IMR-90 (cell line): ENCODE measurements at regions not wholly inside any gene's neighbourhood (a gene's known extent, or its start where the extent isn't known, plus 50 kb on each side); places are given as distances from the start of the nearest gene placed in this dataset.

Experiments used
- ATAC-seq: fragments of 200-7000 bp; cut with Tn5 transposase; 2 replicates; pipeline ENCODE4 v1.9.1; 2020; ENCODE audit warnings: low read depth, mild to moderate bottlenecking, moderate library complexity
- BruUV-seq: library from RNA; stranded (reverse); fragments of 400-500 nt; replicated peaks from 2 replicates; lab custom pipeline; 2021; lab: Mats Ljungman, UMichigan
- CTCF ChIA-PET: fragments of 300-600 bp; formaldehyde crosslinking; extraction: SDS; loops from one replicate; lab custom pipeline; 2021; ENCODE audit warnings: antibody characterized with exemption; lab: Yijun Ruan, JAX
- POLR2A ChIA-PET: fragments of 300-600 bp; sonication (Branson Sonifier 250); formaldehyde crosslinking; loops from one replicate; lab custom pipeline; 2022; ENCODE audit warnings: antibody characterized with exemption; ENCODE audit not compliant: unreplicated experiment; lab: Charles Lee
- DNase-seq: peaks from one replicate; pipeline ENCODE4 v3.0.0; 2013
- H2AFZ ChIP-seq: replicated peaks from 2 replicates; pipeline ENCODE3; 2013; ENCODE audit warnings: low read length, mild to moderate bottlenecking; ENCODE audit not compliant: poor library complexity
- H2AK5ac ChIP-seq: 2 replicates; pipeline ENCODE4 v1.6.1; 2013; ENCODE audit warnings: low read depth, low read length, inconsistent platforms
- H2AK9ac ChIP-seq: replicated peaks from 2 replicates; pipeline ENCODE3; 2013; ENCODE audit warnings: mild to moderate bottlenecking, low read depth, low read length, moderate library complexity; ENCODE audit not compliant: poor library complexity
- H2BK120ac ChIP-seq: 2 replicates; pipeline ENCODE4 v1.6.1; 2013; ENCODE audit warnings: low read depth, low read length, inconsistent platforms
- H2BK15ac ChIP-seq: 3 replicates; pipeline ENCODE4 v1.6.1; 2013; ENCODE audit warnings: low read depth, low read length, inconsistent platforms
- H2BK20ac ChIP-seq: 2 replicates; pipeline ENCODE4 v1.6.1; 2013; ENCODE audit warnings: low read depth, mild to moderate bottlenecking, inconsistent platforms, low read length, moderate library complexity
- H2BK5ac ChIP-seq: 2 replicates; pipeline ENCODE4 v1.6.1; 2013; ENCODE audit warnings: mild to moderate bottlenecking, low read depth, low read length, inconsistent platforms; ENCODE audit not compliant: poor library complexity, severe bottlenecking
- H3K14ac ChIP-seq: replicated peaks from 2 replicates; pipeline ENCODE4 v1.6.1; 2013; ENCODE audit warnings: low read depth, low read length, inconsistent platforms
- H3K18ac ChIP-seq: 2 replicates; pipeline ENCODE4 v1.6.1; 2013; ENCODE audit warnings: low read depth, low read length, control low read depth
- H3K23ac ChIP-seq: 2 replicates; pipeline ENCODE4 v1.6.1; 2013; ENCODE audit warnings: low read depth, low read length, inconsistent platforms
- H3K27ac ChIP-seq: 2 replicates; pipeline ENCODE4 v1.5.1; 2013; ENCODE audit warnings: mild to moderate bottlenecking, control low read depth, low read length; ENCODE audit not compliant: insufficient read depth
- H3K27me3 ChIP-seq: 2 replicates; pipeline ENCODE4 v1.6.1; 2013; ENCODE audit warnings: low read length; ENCODE audit not compliant: control insufficient read depth, insufficient read depth
- H3K36me3 ChIP-seq: 2 replicates; pipeline ENCODE4 v1.6.1; 2013; ENCODE audit warnings: low read length, mixed read lengths; ENCODE audit not compliant: control insufficient read depth, insufficient read depth
- H3K4ac ChIP-seq: 2 replicates; pipeline ENCODE4 v1.6.1; 2013; ENCODE audit warnings: low read depth, low read length, inconsistent platforms
- H3K4me1 ChIP-seq: 2 replicates; pipeline ENCODE4 v1.6.1; 2013; ENCODE audit warnings: low read length, mixed read lengths; ENCODE audit not compliant: control insufficient read depth, insufficient read depth
- H3K4me2 ChIP-seq: 2 replicates; pipeline ENCODE4 v1.6.1; 2013; ENCODE audit warnings: low read depth, mild to moderate bottlenecking, control low read depth, low read length, moderate library complexity
- H3K4me3 ChIP-seq: 2 replicates; pipeline ENCODE4 v1.5.1; 2013; ENCODE audit warnings: low read depth, mild to moderate bottlenecking, control low read depth, low read length, moderate library complexity; ENCODE audit not compliant: insufficient read depth
- H3K56ac ChIP-seq: 2 replicates; pipeline ENCODE4 v1.6.1; 2013; ENCODE audit warnings: low read length, inconsistent platforms; ENCODE audit not compliant: insufficient read depth; ENCODE audit errors: extremely low read depth
- H3K79me1 ChIP-seq, 2 experiments: 2 replicates each; pipeline ENCODE4 v1.6.1; 2013; ENCODE audit warnings: low read length in 2 of 2, inconsistent platforms in 1 of 2, low read depth in 1 of 2
- H3K9ac ChIP-seq: 2 replicates; pipeline ENCODE4 v1.6.1; 2013; ENCODE audit warnings: low read depth, low read length, control low read depth
- H3K9me1 ChIP-seq: 2 replicates; pipeline ENCODE4 v1.6.1; 2013; ENCODE audit warnings: low read length, inconsistent platforms; ENCODE audit not compliant: insufficient read depth
- H3K9me3 ChIP-seq: 2 replicates; pipeline ENCODE4 v1.6.1; 2013; ENCODE audit warnings: low read length; ENCODE audit not compliant: control insufficient read depth, insufficient read depth
- H4K20me1 ChIP-seq: 2 replicates; pipeline ENCODE4 v1.6.1; 2013; ENCODE audit warnings: low read length, inconsistent platforms; ENCODE audit not compliant: insufficient read depth
- H4K5ac ChIP-seq: 2 replicates; pipeline ENCODE4 v1.6.1; 2013; ENCODE audit warnings: mild to moderate bottlenecking, low read depth, low read length, control low read depth
- H4K8ac ChIP-seq, 2 experiments: 2 replicates each; pipeline ENCODE4 v1.6.1; 2013; ENCODE audit warnings: low read depth in 2 of 2, low read length in 2 of 2, control low read depth in 1 of 2, inconsistent platforms in 1 of 2
- H4K91ac ChIP-seq: 2 replicates; pipeline ENCODE4 v1.6.1; 2013; ENCODE audit warnings: low read depth, low read length, inconsistent platforms; ENCODE audit not compliant: insufficient read depth
- BHLHE40 ChIP-seq: fragments of 150-350 bp; IDR thresholded peaks from 2 replicates; pipeline ENCODE4 v1.6.1; 2016; ENCODE audit warnings: mild to moderate bottlenecking, low read depth, low read length
- CEBPB ChIP-seq: IDR thresholded peaks from 2 replicates; pipeline ENCODE4 v1.6.1; 2012; ENCODE audit warnings: low read depth, low read length, improper control_type of control experiment
- CHD1 ChIP-seq: IDR thresholded peaks from 2 replicates; pipeline ENCODE4 v1.6.1; 2012; ENCODE audit warnings: low read depth, low read length, improper control_type of control experiment
- FOS ChIP-seq: fragments of 150-350 bp; IDR thresholded peaks from 2 replicates; pipeline ENCODE4 v1.6.1; 2016; ENCODE audit warnings: low read depth, low read length
- MAFK ChIP-seq: IDR thresholded peaks from 2 replicates; pipeline ENCODE4 v1.6.1; 2012; ENCODE audit warnings: low read depth, low read length, improper control_type of control experiment
- MAZ ChIP-seq: IDR thresholded peaks from 2 replicates; pipeline ENCODE4 v1.6.1; 2012; ENCODE audit warnings: low read depth, mild to moderate bottlenecking, low read length, improper control_type of control experiment, moderate library complexity, borderline replicate concordance
- MXI1 ChIP-seq: IDR thresholded peaks from 2 replicates; pipeline ENCODE4 v1.6.1; 2012; ENCODE audit warnings: low read depth, mild to moderate bottlenecking, low read length, moderate library complexity, borderline replicate concordance
- NFE2L2 ChIP-seq: fragments of 150-350 bp; IDR thresholded peaks from 2 replicates; pipeline ENCODE4 v1.6.1; 2016; ENCODE audit warnings: low read depth, mild to moderate bottlenecking, low read length
- POLR2A ChIP-seq: IDR thresholded peaks from 2 replicates; pipeline ENCODE4 v1.6.1; 2012; ENCODE audit warnings: mild to moderate bottlenecking, low read depth, low read length
- RAD21 ChIP-seq: IDR thresholded peaks from 2 replicates; pipeline ENCODE4 v1.6.1; 2012; ENCODE audit warnings: low read length, improper control_type of control experiment
- RCOR1 ChIP-seq: IDR thresholded peaks from 2 replicates; pipeline ENCODE4 v1.6.1; 2012; ENCODE audit warnings: mild to moderate bottlenecking, low read length, improper control_type of control experiment; ENCODE audit not compliant: insufficient replicate concordance
- RFX5 ChIP-seq: IDR thresholded peaks from 2 replicates; pipeline ENCODE4 v1.8.0; 2012; ENCODE audit warnings: low read depth, mild to moderate bottlenecking, low read length, moderate library complexity
- SMC3 ChIP-seq: fragments of 150-350 bp; IDR thresholded peaks from 2 replicates; pipeline ENCODE4 v1.6.1; 2016; ENCODE audit warnings: low read depth, mild to moderate bottlenecking, antibody characterized with exemption, low read length, moderate library complexity
- WGBS, 2 experiments: methylation state at CpG; one replicate each; pipeline versions ENCODE4 v1.1.5 to v1.1.7; 2013; ENCODE audit warnings: missing lambda C conversion rate in 2 of 2; ENCODE audit not compliant: insufficient read length in 1 of 2; ENCODE audit errors: extremely low coverage in 2 of 2; 5-methylcytosine and 5-hydroxymethylcytosine counted together
- dilution Hi-C: fragments of 300-500 bp; cut with HindIII; formaldehyde crosslinking; loops from one replicate; pipeline ENCODE4 v1.14.3; 2018; ENCODE audit warnings: low sequenced_read_pairs; ENCODE audit not compliant: unreplicated experiment
- in situ Hi-C: fragments of 300-500 bp; cut with MboI; formaldehyde crosslinking; loops from 3 replicates; pipeline ENCODE4 v1.14.3; 2019; ENCODE audit warnings: low sequenced_read_pairs, inconsistent platforms, mixed read lengths
- intact Hi-C: fragments of 100-400 bp; cut with micrococcal nuclease; formaldehyde crosslinking; loops from 2 replicates; pipeline ENCODE4 v1.10.0; 2022
- TF ChIP-seq, protein P1 (sequence below): fragments of 150-350 bp; IDR thresholded peaks from 2 replicates; pipeline ENCODE4 v1.6.1; 2017; ENCODE audit warnings: mild to moderate bottlenecking, antibody characterized with exemption, low read length, low read depth
- TF ChIP-seq, protein P2 (sequence below): fragments of 150-350 bp; IDR thresholded peaks from 2 replicates; pipeline ENCODE4 v1.6.1; 2016; ENCODE audit warnings: low read depth, mild to moderate bottlenecking, low read length, moderate library complexity, borderline replicate concordance
- TF ChIP-seq, protein P3 (sequence below): conservative IDR thresholded peaks from 2 replicates; pipeline ENCODE4 v1.5.1; 2012; ENCODE audit warnings: mild to moderate bottlenecking, low read depth, low read length, improper control_type of control experiment

DNA sequence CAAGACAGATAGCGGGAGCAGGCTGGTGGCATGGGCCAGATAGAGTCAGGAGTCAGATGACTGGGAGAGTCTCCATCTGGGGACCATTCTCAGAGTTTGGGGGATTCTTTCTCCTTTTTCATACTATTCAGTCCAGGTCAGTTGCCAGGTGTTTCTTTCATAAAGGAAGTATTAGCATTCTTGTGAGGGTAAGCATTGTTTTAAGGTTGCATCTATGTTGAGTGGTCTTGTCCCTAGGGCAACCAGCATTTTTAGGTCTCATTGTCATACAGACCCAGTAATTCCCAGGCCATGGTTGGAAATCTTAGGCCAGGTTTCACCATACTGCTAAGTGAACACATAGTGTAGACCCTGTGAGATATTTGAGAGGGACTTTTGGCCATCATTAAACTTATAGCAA lies 122.3 kb upstream of the POC5 start:
- Histone ChIP-seq H2BK5ac (no peak overlapping the region), H2AFZ (no peak overlapping the region), H3K14ac (no peak overlapping the region), H3K56ac (no peak overlapping the region), H3K4me3 (no peak overlapping the region), H3K4ac (no peak overlapping the region), H3K9me3 (peaks cover under 1% of the 10 kb centered on the region; the same call in 1 of the 2 replicates), H3K79me1 (no peaks in the 10 kb centered on the region), H3K18ac (no peak overlapping the region), H3K27me3 (no peaks in the 10 kb centered on the region), H3K23ac (no peak overlapping the region), H2AK5ac (no peak overlapping the region), H3K9ac (no peak overlapping the region), H3K4me2 (no peak overlapping the region), H3K9me1 (no peaks in the 10 kb centered on the region), H4K8ac (no peak overlapping the region), H4K5ac (no peak overlapping the region), H2BK120ac (no peak overlapping the region), H2BK15ac (no peak overlapping the region), H4K91ac (no peak overlapping the region), H2AK9ac (no peak overlapping the region), H3K36me3 (no peaks in the 10 kb centered on the region), H4K20me1 (no peaks in the 10 kb centered on the region), H3K27ac (no peak overlapping the region), H3K4me1 (no peaks in the 10 kb centered on the region), H2BK20ac (no peak overlapping the region)
- POLR2A ChIA-PET, result no interaction called here
- no CpG with 5 or more reads among the region's 1 CpG for WGBS, 2 experiments
- BruUV-seq, result no TSS peak
- dilution Hi-C loops (no loop called here), intact Hi-C loops (no loop called here), in situ Hi-C loops (no loop called here)
- CTCF ChIA-PET, result no interaction called here
- DNase-seq, result no peak
- TF ChIP-seq POLR2A, result no peak
- no peak for TF ChIP-seq BHLHE40
- TF ChIP-seq CHD1, result no peak
- no peak for TF ChIP-seq RAD21
- no peak for TF ChIP-seq MXI1
- TF ChIP-seq NFE2L2, result no peak
- TF ChIP-seq, protein P1, sequence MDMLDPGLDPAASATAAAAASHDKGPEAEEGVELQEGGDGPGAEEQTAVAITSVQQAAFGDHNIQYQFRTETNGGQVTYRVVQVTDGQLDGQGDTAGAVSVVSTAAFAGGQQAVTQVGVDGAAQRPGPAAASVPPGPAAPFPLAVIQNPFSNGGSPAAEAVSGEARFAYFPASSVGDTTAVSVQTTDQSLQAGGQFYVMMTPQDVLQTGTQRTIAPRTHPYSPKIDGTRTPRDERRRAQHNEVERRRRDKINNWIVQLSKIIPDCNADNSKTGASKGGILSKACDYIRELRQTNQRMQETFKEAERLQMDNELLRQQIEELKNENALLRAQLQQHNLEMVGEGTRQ, result no peak
- no peak for TF ChIP-seq FOS
- TF ChIP-seq MAFK, result no peak
- no peak for TF ChIP-seq RFX5
- no peak for TF ChIP-seq SMC3
- TF ChIP-seq RCOR1, result no peak
- no peak for TF ChIP-seq MAZ
- TF ChIP-seq, protein P2, sequence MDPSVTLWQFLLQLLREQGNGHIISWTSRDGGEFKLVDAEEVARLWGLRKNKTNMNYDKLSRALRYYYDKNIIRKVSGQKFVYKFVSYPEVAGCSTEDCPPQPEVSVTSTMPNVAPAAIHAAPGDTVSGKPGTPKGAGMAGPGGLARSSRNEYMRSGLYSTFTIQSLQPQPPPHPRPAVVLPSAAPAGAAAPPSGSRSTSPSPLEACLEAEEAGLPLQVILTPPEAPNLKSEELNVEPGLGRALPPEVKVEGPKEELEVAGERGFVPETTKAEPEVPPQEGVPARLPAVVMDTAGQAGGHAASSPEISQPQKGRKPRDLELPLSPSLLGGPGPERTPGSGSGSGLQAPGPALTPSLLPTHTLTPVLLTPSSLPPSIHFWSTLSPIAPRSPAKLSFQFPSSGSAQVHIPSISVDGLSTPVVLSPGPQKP, result no peak
- TF ChIP-seq, protein P3, sequence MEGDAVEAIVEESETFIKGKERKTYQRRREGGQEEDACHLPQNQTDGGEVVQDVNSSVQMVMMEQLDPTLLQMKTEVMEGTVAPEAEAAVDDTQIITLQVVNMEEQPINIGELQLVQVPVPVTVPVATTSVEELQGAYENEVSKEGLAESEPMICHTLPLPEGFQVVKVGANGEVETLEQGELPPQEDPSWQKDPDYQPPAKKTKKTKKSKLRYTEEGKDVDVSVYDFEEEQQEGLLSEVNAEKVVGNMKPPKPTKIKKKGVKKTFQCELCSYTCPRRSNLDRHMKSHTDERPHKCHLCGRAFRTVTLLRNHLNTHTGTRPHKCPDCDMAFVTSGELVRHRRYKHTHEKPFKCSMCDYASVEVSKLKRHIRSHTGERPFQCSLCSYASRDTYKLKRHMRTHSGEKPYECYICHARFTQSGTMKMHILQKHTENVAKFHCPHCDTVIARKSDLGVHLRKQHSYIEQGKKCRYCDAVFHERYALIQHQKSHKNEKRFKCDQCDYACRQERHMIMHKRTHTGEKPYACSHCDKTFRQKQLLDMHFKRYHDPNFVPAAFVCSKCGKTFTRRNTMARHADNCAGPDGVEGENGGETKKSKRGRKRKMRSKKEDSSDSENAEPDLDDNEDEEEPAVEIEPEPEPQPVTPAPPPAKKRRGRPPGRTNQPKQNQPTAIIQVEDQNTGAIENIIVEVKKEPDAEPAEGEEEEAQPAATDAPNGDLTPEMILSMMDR, result no peak
- TF ChIP-seq CEBPB, result no peak
- ATAC-seq, result no peak
